ENCODE measurements at regions not wholly inside any gene's neighbourhood (a gene's known extent, or its start where the extent isn't known, plus 50 kb on each side); places are given as distances from the start of the nearest gene placed in this dataset.

- Histone ChIP-seq H3K27me3 (ENCODE audit: insufficient read depth, low read length) (no peaks in the 10 kb centered on the region), H3K4ac (ENCODE audit: low read depth, low read length) (no peak overlapping the region), H3T11ph (ENCODE audit: low read length) (no peak overlapping the region), H3K9me3 (ENCODE audit: control insufficient read depth, low read depth, low read length) (no peaks in the 10 kb centered on the region), H3K79me1 (ENCODE audit: insufficient read depth, low read depth, low read length, poor library complexity, severe bottlenecking) (no peaks in the 10 kb centered on the region), H3K23me2 (ENCODE audit: insufficient read length, low read depth, low read length, poor library complexity, severe bottlenecking) (no peaks in the 10 kb centered on the region), H3K27ac (ENCODE audit: insufficient read length, low read depth, low read length) (no peak overlapping the region), H2AFZ (ENCODE audit: low read length) (no peak overlapping the region), H2BK15ac (ENCODE audit: low read depth, low read length) (no peak overlapping the region), H3K14ac (ENCODE audit: insufficient read depth, low read length) (no peak overlapping the region), H2BK120ac (ENCODE audit: low read depth, low read length, poor library complexity, severe bottlenecking) (no peak overlapping the region), H2AK5ac (ENCODE audit: insufficient read length, low read length) (no peak overlapping the region), H3K79me2 (ENCODE audit: insufficient read depth, low read length) (no peaks in the 10 kb centered on the region), H3K4me1 (ENCODE audit: insufficient read depth, low read length) (no peaks in the 10 kb centered on the region), H3K18ac (ENCODE audit: insufficient read length, low read depth, low read length) (no peak overlapping the region), H3K23ac (ENCODE audit: insufficient read length, low read depth, low read length) (no peak overlapping the region), H3K4me2 (ENCODE audit: insufficient read depth, insufficient read length, low read length) (no peak overlapping the region), H4K5ac (ENCODE audit: insufficient read length, low read depth, low read length) (no peak overlapping the region), H4K91ac (ENCODE audit: insufficient read length, low read depth, low read length) (no peak overlapping the region), H4K8ac (replicated peaks; ENCODE audit: insufficient read length, low read depth, low read length) (no peak overlapping the region), H2BK20ac (ENCODE audit: low read depth, low read length, poor library complexity, severe bottlenecking) (no peak overlapping the region), H3K56ac (ENCODE audit: insufficient read length, low read depth, low read length) (no peak overlapping the region), H2BK12ac (ENCODE audit: insufficient read length, low read depth, low read length) (no peak overlapping the region), H4K20me1 (ENCODE audit: control insufficient read depth, insufficient read depth, insufficient read length) (no peaks in the 10 kb centered on the region), H2BK5ac (ENCODE audit: insufficient read length, low read length) (no peak overlapping the region), H3K9ac (ENCODE audit: extremely low read depth, insufficient read length, low read length) (no peak overlapping the region)
- Mint-ChIP-seq H3K27me3 (ENCODE audit: low read depth) (no peaks in the 10 kb centered on the region), H3K9me3 (no peaks in the 10 kb centered on the region), H3K4me3 (no peak overlapping the region), H3K36me3 (ENCODE audit: insufficient read depth in 1 of 3, low read depth in 3 of 3) (no peaks in the 10 kb centered on the region), H3K4me1 (peaks cover 5% of the 10 kb centered on the region in 2 experiments), H3K27ac (no peak overlapping the region)
- WGBS (ENCODE audit: extremely low coverage, insufficient read length, low lambda C conversion rate), result no CpG with 5 or more reads among the region's 2 CpGs
- no peak for DNase-seq
- TF ChIP-seq, protein P1, sequence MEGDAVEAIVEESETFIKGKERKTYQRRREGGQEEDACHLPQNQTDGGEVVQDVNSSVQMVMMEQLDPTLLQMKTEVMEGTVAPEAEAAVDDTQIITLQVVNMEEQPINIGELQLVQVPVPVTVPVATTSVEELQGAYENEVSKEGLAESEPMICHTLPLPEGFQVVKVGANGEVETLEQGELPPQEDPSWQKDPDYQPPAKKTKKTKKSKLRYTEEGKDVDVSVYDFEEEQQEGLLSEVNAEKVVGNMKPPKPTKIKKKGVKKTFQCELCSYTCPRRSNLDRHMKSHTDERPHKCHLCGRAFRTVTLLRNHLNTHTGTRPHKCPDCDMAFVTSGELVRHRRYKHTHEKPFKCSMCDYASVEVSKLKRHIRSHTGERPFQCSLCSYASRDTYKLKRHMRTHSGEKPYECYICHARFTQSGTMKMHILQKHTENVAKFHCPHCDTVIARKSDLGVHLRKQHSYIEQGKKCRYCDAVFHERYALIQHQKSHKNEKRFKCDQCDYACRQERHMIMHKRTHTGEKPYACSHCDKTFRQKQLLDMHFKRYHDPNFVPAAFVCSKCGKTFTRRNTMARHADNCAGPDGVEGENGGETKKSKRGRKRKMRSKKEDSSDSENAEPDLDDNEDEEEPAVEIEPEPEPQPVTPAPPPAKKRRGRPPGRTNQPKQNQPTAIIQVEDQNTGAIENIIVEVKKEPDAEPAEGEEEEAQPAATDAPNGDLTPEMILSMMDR (conservative IDR thresholded peaks at IDR 0.05), result no peak
Observed at GRCh38 chr20:55009066-55009465, 533.7 kb downstream of the DOK5 start.

All from H9 (cell line).